HepG2 (cell line): ENCODE measurements at regions not wholly inside any gene's neighbourhood (a gene's known extent, or its start where the extent isn't known, plus 50 kb on each side); places are given as distances from the start of the nearest gene placed in this dataset.

Experiments used
- AFF4 ChIP-seq: sonication (generic); formaldehyde crosslinking; IDR thresholded peaks from 2 replicates; pipeline ENCODE4 v1.4.0; 2020; ENCODE audit warnings: missing genetic modification reagents
- AKAP8 ChIP-seq: sonication (generic); formaldehyde crosslinking; IDR thresholded peaks from 2 replicates; pipeline ENCODE4 v1.5.1; 2020; ENCODE audit warnings: mild to moderate bottlenecking, missing genetic modification reagents
- CENPT ChIP-seq: sonication (generic); formaldehyde crosslinking; IDR thresholded peaks from 2 replicates; pipeline ENCODE4 v1.8.0; 2022; ENCODE audit warnings: low read depth, mild to moderate bottlenecking, moderate library complexity, missing genetic modification reagents
- NFE2 ChIP-seq: sonication (generic); formaldehyde crosslinking; IDR thresholded peaks from 2 replicates; pipeline ENCODE4 v1.4.0; 2020; ENCODE audit warnings: missing genetic modification reagents
- TARDBP ChIP-seq: sonication (generic); formaldehyde crosslinking; IDR thresholded peaks from 2 replicates; pipeline ENCODE4 v1.8.0; 2022; ENCODE audit warnings: mild to moderate bottlenecking, missing genetic modification reagents
- TMF1 ChIP-seq: sonication (generic); formaldehyde crosslinking; IDR thresholded peaks from 2 replicates; pipeline ENCODE4 v1.8.1; 2022; ENCODE audit warnings: low read depth, missing genetic modification reagents
- TRIM24 ChIP-seq: sonication (generic); formaldehyde crosslinking; IDR thresholded peaks from 2 replicates; pipeline ENCODE4 v1.8.0; 2022; ENCODE audit warnings: mild to moderate bottlenecking, missing genetic modification reagents
- ZKSCAN1 ChIP-seq: fragments of 150-350 bp; IDR thresholded peaks from 2 replicates; pipeline ENCODE4 v1.6.1; 2014; ENCODE audit warnings: low read length
- ZNF512 ChIP-seq: sonication (generic); formaldehyde crosslinking; IDR thresholded peaks from 2 replicates; pipeline ENCODE4 v1.4.0; 2020; ENCODE audit warnings: mild to moderate bottlenecking, missing genetic modification reagents
- ZNF713 ChIP-seq: sonication (generic); formaldehyde crosslinking; IDR thresholded peaks from 2 replicates; pipeline ENCODE4 v1.4.0; 2020; ENCODE audit warnings: mild to moderate bottlenecking, missing genetic modification reagents
- ZNF839 ChIP-seq: sonication (generic); formaldehyde crosslinking; IDR thresholded peaks from 2 replicates; pipeline ENCODE4 v1.4.0; 2020; ENCODE audit warnings: missing genetic modification reagents, mild to moderate bottlenecking, borderline replicate concordance

GRCh38 chr11:95335989-95336388, 105.0 kb upstream of the SESN3 start (continued):
- TF ChIP-seq AFF4 (CRISPR knock-in tag), result no peak
- no peak for TF ChIP-seq TARDBP (CRISPR knock-in tag)
- TF ChIP-seq NFE2 (CRISPR knock-in tag), result no peak
- no peak for TF ChIP-seq ZKSCAN1
- no peak for TF ChIP-seq TRIM24
- TF ChIP-seq AKAP8 (CRISPR knock-in tag), result no peak
- no peak for TF ChIP-seq ZNF839 (CRISPR knock-in tag)
- TF ChIP-seq CENPT (CRISPR knock-in tag), result no peak
- TF ChIP-seq ZNF512, result no peak
- TF ChIP-seq TMF1 (CRISPR knock-in tag), result no peak
- TF ChIP-seq ZNF713 (CRISPR knock-in tag), result no peak
